ENCODE measurements at regions not wholly inside any gene's neighbourhood (a gene's known extent, or its start where the extent isn't known, plus 50 kb on each side); places are given as distances from the start of the nearest gene placed in this dataset.

DNA sequence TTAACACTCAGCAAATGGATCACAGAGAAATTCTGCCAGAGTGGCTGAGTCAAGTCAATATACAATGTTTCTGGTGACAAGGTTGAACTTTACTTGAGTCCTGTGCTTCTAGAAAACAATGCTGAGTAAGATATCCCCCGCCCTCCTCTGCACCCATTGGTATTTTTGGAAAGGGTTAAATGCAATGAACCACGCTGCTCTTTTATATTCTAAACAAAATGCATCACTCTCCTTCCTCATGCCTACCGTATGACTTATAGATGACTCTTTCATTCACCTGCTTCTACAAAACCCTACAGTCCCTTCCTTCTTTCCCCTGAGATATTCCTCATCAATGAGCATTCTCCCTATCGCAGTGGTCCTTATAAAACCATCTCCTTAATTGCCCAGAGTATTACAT, 168.8 kb downstream of the TXNL1 start:
- H3K9ac ChIP-seq (ENCODE audit: low read length in 2 of 2) = no peak overlapping the region

DNA sequence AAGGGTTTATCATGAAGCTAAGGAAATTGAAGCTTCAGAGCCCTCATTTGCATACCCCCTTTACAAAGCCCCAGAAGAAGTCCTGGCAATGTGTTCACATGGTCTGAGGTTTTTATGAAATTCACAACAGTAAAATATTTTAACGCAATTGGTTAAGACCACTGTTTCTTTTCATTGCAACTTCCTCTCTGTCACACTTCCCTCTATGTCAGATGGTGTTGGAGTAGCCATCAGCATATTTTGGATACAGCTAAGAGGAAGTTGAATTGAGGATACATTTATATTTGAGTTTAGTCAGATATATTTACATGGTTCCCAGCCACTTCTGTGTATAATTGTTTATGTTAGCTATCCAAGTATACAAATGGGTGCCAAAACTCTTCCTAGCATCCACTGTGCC, 170.0 kb downstream of the TXNL1 start:
- Histone ChIP-seq H3K9ac (ENCODE audit: low read length in 2 of 2) (no peak overlapping the region), H3K27ac (ENCODE audit: low read length) (no peak overlapping the region), H3K9me3 (ENCODE audit: control insufficient read depth in 2 of 2, low read length in 2 of 2) (peaks cover 2 to 14% of the 10 kb centered on the region in 2 donors)

More for the DNA sequence above, 168.8 kb downstream of the TXNL1 start:
- no peaks in the 10 kb centered on the region for H3K4me1 ChIP-seq (ENCODE audit: control insufficient read depth, insufficient read depth, low read length)
- H3K36me3 ChIP-seq (ENCODE audit: control insufficient read depth in 2 of 2, insufficient read depth in 2 of 2, low read length in 2 of 2) = no peaks in the 10 kb centered on the region
- peaks cover 2 to 11% of the 10 kb centered on the region in 2 donors for H3K9me3 ChIP-seq (ENCODE audit: control insufficient read depth in 2 of 2, low read length in 2 of 2)
- no peak overlapping the region for H3K4me3 ChIP-seq (ENCODE audit: low read length in 2 of 2)
- H3K27ac ChIP-seq (ENCODE audit: low read length) = no peak overlapping the region
- no peaks in the 10 kb centered on the region for H3K27me3 ChIP-seq (ENCODE audit: control insufficient read depth in 1 of 2, insufficient read depth in 2 of 2, low read length in 2 of 2)

DNA sequence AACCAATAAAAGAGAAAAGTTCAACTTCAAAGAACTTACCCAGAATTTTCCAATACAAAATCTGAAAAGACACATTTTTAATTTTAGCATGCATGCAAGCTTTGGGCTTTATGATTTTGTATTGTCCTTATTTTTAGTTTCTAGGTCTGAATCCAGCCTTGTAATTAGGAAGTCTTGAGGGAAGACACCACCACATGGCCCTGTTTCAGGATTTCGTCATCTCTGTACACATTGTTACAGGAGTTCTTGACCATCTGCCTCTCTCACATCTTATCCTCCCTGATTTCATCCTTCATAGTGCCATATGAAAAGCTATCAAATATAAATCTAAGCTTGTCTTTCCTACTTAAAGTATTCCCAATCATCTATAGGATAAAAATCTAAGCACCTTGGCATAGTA, 176.1 kb downstream of the TXNL1 start:
- Histone ChIP-seq H3K4me1 (ENCODE audit: control insufficient read depth, insufficient read depth, low read length) (no peaks in the 10 kb centered on the region), H3K9me3 (ENCODE audit: control insufficient read depth in 2 of 2, low read length in 2 of 2) (peaks cover 2 to 14% of the 10 kb centered on the region in 2 donors), H3K36me3 (ENCODE audit: control insufficient read depth in 2 of 2, insufficient read depth in 2 of 2, low read length in 2 of 2) (no peaks in the 10 kb centered on the region), H3K27me3 (ENCODE audit: control insufficient read depth in 1 of 2, insufficient read depth in 2 of 2, low read length in 2 of 2) (no peaks in the 10 kb centered on the region), H3K9ac (ENCODE audit: low read length in 2 of 2) (no peak overlapping the region), H3K27ac (ENCODE audit: low read length) (no peak overlapping the region), H3K4me3 (ENCODE audit: low read length in 2 of 2) (no peak overlapping the region)

More for the DNA sequence above, 170.0 kb downstream of the TXNL1 start:
- Histone ChIP-seq H3K36me3 (ENCODE audit: control insufficient read depth in 2 of 2, insufficient read depth in 2 of 2, low read length in 2 of 2) (no peaks in the 10 kb centered on the region), H3K4me3 (ENCODE audit: low read length in 2 of 2) (no peak overlapping the region), H3K4me1 (ENCODE audit: control insufficient read depth, insufficient read depth, low read length) (no peaks in the 10 kb centered on the region), H3K27me3 (ENCODE audit: control insufficient read depth in 1 of 2, insufficient read depth in 2 of 2, low read length in 2 of 2) (no peaks in the 10 kb centered on the region)

DNA sequence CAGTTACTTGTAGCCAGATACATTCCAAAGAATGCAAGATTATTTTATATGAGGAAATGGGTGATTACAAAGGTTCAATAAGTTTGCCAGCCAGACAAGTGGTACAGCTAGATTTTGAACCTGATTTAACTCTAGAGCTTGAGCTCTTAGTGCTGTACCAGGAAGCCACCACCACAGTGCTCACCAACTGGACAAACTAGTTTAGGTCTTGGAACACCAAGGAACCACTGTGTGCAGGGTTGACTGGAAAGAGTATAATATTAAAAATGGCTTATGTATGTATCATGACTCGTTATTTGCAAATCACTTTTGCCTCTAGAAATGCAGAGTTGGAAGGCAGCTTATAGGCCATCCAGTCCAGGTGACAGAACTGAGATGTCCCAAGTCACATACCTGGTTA, 177.2 kb downstream of the TXNL1 start:
- H3K9ac ChIP-seq (ENCODE audit: low read length in 2 of 2) = no peak overlapping the region
- no peaks in the 10 kb centered on the region for H3K4me1 ChIP-seq (ENCODE audit: control insufficient read depth, insufficient read depth, low read length)
- no peaks in the 10 kb centered on the region for H3K27me3 ChIP-seq (ENCODE audit: control insufficient read depth in 1 of 2, insufficient read depth in 2 of 2, low read length in 2 of 2)
- H3K36me3 ChIP-seq (ENCODE audit: control insufficient read depth in 2 of 2, insufficient read depth in 2 of 2, low read length in 2 of 2) = no peaks in the 10 kb centered on the region
- no peak overlapping the region for H3K27ac ChIP-seq (ENCODE audit: low read length)
- H3K9me3 ChIP-seq (ENCODE audit: control insufficient read depth in 2 of 2, low read length in 2 of 2) = peaks cover 2 to 14% of the 10 kb centered on the region in 2 donors
- no peak overlapping the region for H3K4me3 ChIP-seq (ENCODE audit: low read length in 2 of 2)

DNA sequence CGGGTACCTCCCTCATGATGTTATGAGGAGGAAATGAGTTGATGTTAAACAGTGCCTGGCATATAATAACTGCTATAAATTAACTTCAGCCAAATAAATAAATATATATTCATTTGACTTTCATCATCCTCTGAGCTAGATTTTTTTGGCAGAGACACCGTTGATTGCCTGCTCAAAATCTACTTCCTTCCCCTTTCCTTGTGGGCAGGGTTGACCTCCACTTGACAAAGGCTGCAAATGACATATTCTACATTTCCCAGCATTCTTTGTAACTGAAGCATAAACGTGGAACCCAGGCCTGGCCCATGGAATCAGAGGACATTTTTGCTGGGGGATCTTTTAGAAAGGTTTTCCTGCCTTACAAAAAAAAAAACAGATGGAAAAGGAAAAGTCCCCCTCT, 177.8 kb downstream of the TXNL1 start:
- no peaks in the 10 kb centered on the region for H3K36me3 ChIP-seq (ENCODE audit: control insufficient read depth in 2 of 2, insufficient read depth in 2 of 2, low read length in 2 of 2)
- H3K27ac ChIP-seq (ENCODE audit: low read length) = no peak overlapping the region

DNA sequence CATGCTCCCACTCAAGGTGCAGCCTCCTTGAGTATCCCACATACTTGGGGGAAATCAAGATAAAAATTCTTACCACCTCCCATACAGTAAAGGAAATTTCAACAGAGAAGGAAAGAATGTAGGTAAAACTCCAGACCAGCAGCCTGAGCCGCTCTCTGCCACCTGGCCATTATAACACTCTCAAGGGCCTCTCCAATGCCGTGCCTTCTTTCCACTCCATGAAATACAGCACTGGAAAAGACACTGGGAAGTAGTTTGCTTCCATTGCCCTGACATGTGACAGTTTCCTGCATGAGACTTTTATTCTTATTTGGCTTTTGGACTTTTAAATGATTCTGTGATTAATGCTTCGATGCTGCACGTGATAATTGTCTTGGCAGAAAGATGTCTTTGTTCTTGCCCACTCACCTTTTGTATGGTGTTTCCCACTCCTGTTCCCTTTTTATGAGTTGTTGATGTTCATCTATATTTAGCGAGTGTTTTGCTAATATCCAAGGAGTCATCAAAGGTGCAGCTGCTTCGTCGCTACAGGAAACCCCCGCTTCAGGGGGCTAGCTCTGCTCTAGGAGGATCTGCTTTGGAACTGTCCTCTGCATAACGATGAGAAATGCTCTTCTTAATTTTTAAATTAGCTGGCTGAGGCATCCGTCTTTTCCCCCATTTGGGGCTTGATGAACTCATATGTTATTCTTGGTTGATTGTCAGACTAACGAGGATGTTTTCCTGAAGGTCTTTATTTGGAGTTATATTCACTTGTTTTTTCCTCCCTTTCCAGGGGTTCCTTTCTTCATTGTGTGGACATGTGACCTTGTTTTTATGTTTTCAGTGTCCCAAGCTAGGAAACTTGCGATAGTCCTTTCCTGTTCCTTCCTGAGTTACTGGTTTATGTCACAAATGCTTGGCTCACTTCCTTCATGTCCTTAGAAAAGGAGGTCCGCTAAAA, 179.4 kb downstream of the TXNL1 start:
- H3K4me1 ChIP-seq (ENCODE audit: control insufficient read depth, insufficient read depth, low read length) = no peaks in the 10 kb centered on the region
- H3K27me3 ChIP-seq (ENCODE audit: control insufficient read depth in 1 of 2, insufficient read depth in 2 of 2, low read length in 2 of 2) = no peaks in the 10 kb centered on the region
- no peaks in the 10 kb centered on the region for H3K36me3 ChIP-seq (ENCODE audit: control insufficient read depth in 2 of 2, insufficient read depth in 2 of 2, low read length in 2 of 2)
- H3K9ac ChIP-seq (ENCODE audit: low read length in 2 of 2) = no peak overlapping the region
- H3K27ac ChIP-seq (ENCODE audit: low read length) = no peak overlapping the region
- no peaks in the 10 kb centered on the region for H3K9me3 ChIP-seq (ENCODE audit: control insufficient read depth in 2 of 2, low read length in 2 of 2)
- no peak overlapping the region for H3K4me3 ChIP-seq (ENCODE audit: low read length in 2 of 2)

More for the DNA sequence above, 177.8 kb downstream of the TXNL1 start:
- Histone ChIP-seq H3K27me3 (ENCODE audit: control insufficient read depth in 1 of 2, insufficient read depth in 2 of 2, low read length in 2 of 2) (no peaks in the 10 kb centered on the region), H3K4me3 (ENCODE audit: low read length in 2 of 2) (no peak overlapping the region), H3K9me3 (ENCODE audit: control insufficient read depth in 2 of 2, low read length in 2 of 2) (peaks cover 2 to 11% of the 10 kb centered on the region in 2 donors), H3K4me1 (ENCODE audit: control insufficient read depth, insufficient read depth, low read length) (no peaks in the 10 kb centered on the region), H3K9ac (ENCODE audit: low read length in 2 of 2) (no peak overlapping the region)

DNA sequence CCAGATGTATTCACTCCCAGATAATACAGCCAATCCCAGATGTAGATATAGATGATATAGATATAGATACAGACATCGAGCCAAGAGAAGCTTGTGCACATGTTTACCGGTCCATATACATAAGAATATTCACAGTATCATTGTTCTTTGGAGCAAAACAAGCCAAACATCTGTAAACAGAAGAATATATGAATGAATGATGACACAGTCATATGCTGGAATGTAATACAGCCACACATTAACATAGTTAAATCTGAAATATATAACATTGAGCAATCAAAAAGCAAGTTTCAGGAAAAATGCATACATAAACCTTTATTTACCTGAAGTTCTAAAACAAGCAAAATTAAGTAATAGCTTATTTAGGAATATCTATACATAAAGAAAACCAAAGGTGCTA, 182.5 kb downstream of the TXNL1 start:
- Histone ChIP-seq H3K9me3 (ENCODE audit: control insufficient read depth in 2 of 2, low read length in 2 of 2) (no peaks in the 10 kb centered on the region), H3K9ac (ENCODE audit: low read length in 2 of 2) (no peak overlapping the region), H3K27ac (ENCODE audit: low read length) (no peak overlapping the region), H3K4me3 (ENCODE audit: low read length in 2 of 2) (no peak overlapping the region), H3K4me1 (ENCODE audit: control insufficient read depth, insufficient read depth, low read length) (no peaks in the 10 kb centered on the region), H3K36me3 (ENCODE audit: control insufficient read depth in 2 of 2, insufficient read depth in 2 of 2, low read length in 2 of 2) (no peaks in the 10 kb centered on the region), H3K27me3 (ENCODE audit: control insufficient read depth in 1 of 2, insufficient read depth in 2 of 2, low read length in 2 of 2) (no peaks in the 10 kb centered on the region)

DNA sequence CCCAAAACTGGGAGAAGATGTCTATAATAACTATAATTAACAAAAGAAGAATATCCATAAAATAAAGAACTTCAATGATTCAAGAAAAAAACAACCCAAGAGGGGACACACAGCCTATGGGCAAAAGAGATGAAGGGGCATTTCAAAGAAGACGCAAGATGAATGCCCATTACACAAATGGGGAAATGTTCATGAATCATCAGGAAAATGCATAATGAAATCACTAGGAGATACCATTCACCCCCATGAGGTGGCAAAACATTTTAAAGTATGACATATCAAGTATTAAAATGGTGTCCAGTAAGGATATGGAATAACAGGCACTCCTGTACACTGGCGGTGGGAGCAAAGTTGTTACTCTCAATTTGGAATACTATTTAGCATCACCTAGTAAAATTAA, 183.3 kb downstream of the TXNL1 start:
- no peak overlapping the region for H3K27ac ChIP-seq (ENCODE audit: low read length)
- no peaks in the 10 kb centered on the region for H3K27me3 ChIP-seq (ENCODE audit: control insufficient read depth in 1 of 2, insufficient read depth in 2 of 2, low read length in 2 of 2)
- peaks cover 0 to 2% of the 10 kb centered on the region in 2 donors for H3K9me3 ChIP-seq (ENCODE audit: control insufficient read depth in 2 of 2, low read length in 2 of 2)
- H3K9ac ChIP-seq (ENCODE audit: low read length in 2 of 2) = no peak overlapping the region
- H3K4me3 ChIP-seq (ENCODE audit: low read length in 2 of 2) = no peak overlapping the region
- no peaks in the 10 kb centered on the region for H3K36me3 ChIP-seq (ENCODE audit: control insufficient read depth in 2 of 2, insufficient read depth in 2 of 2, low read length in 2 of 2)
- H3K4me1 ChIP-seq (ENCODE audit: control insufficient read depth, insufficient read depth, low read length) = no peaks in the 10 kb centered on the region

DNA sequence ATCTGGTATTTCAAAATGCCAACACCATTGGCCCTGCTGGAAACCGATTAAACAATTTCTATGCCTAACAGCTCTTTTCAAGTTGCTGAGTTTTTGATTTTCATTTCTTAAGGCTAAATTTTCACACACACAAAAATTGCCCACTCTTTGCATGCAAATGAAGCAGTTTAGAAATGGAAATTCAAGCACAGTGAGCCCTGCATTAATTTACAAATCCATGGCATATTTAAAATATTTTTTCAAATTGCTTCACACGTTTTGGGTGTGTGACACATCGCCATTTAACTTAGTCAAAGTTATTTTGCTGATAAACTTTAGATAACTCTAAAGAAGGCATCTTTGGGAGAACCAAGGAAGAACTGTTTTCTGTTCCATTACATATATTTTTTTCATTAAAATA, 184.8 kb downstream of the TXNL1 start:
- Histone ChIP-seq H3K9me3 (ENCODE audit: control insufficient read depth in 2 of 2, low read length in 2 of 2) (peaks cover 0 to 2% of the 10 kb centered on the region in 2 donors), H3K4me3 (ENCODE audit: low read length in 2 of 2) (no peak overlapping the region), H3K27ac (ENCODE audit: low read length) (no peak overlapping the region), H3K4me1 (ENCODE audit: control insufficient read depth, insufficient read depth, low read length) (no peaks in the 10 kb centered on the region), H3K36me3 (ENCODE audit: control insufficient read depth in 2 of 2, insufficient read depth in 2 of 2, low read length in 2 of 2) (no peaks in the 10 kb centered on the region), H3K9ac (ENCODE audit: low read length in 2 of 2) (no peak overlapping the region), H3K27me3 (ENCODE audit: control insufficient read depth in 1 of 2, insufficient read depth in 2 of 2, low read length in 2 of 2) (no peaks in the 10 kb centered on the region)

DNA sequence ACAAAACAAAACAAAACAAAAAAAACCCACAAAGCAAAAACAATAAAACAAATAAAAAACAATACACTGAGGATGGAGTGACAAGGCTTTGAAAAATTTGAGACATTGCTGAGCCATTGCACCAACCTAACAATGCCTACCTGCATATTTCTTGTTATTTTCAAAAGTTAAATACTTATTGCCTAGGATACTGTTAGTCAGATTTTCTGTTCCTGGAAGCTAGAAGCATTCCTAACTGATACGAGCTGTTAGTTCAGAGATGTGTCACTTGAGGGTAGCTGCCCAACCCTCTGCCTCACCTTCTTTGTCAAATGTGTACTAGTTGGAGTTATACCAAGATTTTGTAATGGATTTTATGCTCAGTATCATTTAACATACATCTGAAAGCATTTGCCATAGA, 187.2 kb downstream of the TXNL1 start:
- no peaks in the 10 kb centered on the region for H3K4me1 ChIP-seq (ENCODE audit: control insufficient read depth, insufficient read depth, low read length)
- no peak overlapping the region for H3K4me3 ChIP-seq (ENCODE audit: low read length in 2 of 2)
- H3K9me3 ChIP-seq (ENCODE audit: control insufficient read depth in 2 of 2, low read length in 2 of 2) = peaks cover 0 to 2% of the 10 kb centered on the region in 2 donors
- H3K27ac ChIP-seq (ENCODE audit: low read length) = no peak overlapping the region
- H3K9ac ChIP-seq (ENCODE audit: low read length in 2 of 2) = no peak overlapping the region
- no peaks in the 10 kb centered on the region for H3K27me3 ChIP-seq (ENCODE audit: control insufficient read depth in 1 of 2, insufficient read depth in 2 of 2, low read length in 2 of 2)
- no peaks in the 10 kb centered on the region for H3K36me3 ChIP-seq (ENCODE audit: control insufficient read depth in 2 of 2, insufficient read depth in 2 of 2, low read length in 2 of 2)

DNA sequence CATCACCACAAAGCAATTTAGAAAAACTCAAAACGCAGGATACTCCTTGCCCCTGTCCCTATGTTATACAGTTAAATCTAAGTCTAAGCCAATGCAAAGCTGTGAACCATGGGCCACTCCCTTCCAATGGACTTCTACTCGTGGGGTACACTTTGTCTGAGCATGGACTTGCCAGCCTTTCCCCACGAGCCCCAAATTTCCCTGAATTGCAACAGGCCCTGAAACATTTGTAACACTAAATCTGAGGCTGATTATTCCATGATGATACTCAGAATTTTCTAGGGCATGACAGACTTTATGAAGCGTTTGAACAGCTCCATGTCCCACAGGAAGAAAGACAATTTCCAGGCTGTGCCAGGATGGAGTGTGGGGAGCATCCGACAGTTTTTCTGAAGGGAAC, 189.6 kb downstream of the TXNL1 start:
- no peaks in the 10 kb centered on the region for H3K36me3 ChIP-seq (ENCODE audit: control insufficient read depth in 2 of 2, insufficient read depth in 2 of 2, low read length in 2 of 2)
- H3K9me3 ChIP-seq (ENCODE audit: control insufficient read depth in 2 of 2, low read length in 2 of 2) = peaks cover 0 to 2% of the 10 kb centered on the region in 2 donors
- H3K4me3 ChIP-seq (ENCODE audit: low read length in 2 of 2) = no peak overlapping the region
- H3K27ac ChIP-seq (ENCODE audit: low read length) = no peak overlapping the region
- no peaks in the 10 kb centered on the region for H3K4me1 ChIP-seq (ENCODE audit: control insufficient read depth, insufficient read depth, low read length)
- no peaks in the 10 kb centered on the region for H3K27me3 ChIP-seq (ENCODE audit: control insufficient read depth in 1 of 2, insufficient read depth in 2 of 2, low read length in 2 of 2)
- no peak overlapping the region for H3K9ac ChIP-seq (ENCODE audit: low read length in 2 of 2)

Data from stomach smooth muscle (tissue), 2 donors.